ENCODE measurements at regions not wholly inside any gene's neighbourhood (a gene's known extent, or its start where the extent isn't known, plus 50 kb on each side); places are given as distances from the start of the nearest gene placed in this dataset.

DNA sequence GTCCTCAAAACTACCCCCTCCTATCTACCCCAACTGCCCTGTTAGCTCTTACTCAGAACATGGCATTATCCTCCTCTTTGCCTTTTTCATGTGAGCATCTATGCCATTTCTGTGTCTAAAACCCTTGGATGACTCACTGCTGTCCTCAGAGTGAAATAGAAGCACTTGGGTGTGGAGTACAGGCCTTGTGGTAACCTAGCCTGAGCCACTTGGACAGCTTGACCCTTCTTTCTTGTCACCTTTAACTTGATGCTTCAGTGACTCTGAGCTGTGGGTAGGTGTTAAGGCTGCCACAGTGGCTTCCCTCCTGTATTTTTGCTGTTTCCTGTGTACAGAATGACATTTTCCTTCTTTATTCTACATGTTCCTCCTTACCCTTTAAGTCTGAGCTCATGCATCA is 391.4 kb downstream of the SH3GL2 start:
- no peak for DNase-seq

- DNase-seq = no peak
These were observed 399.9 kb downstream of the SH3GL2 start for GRCh38 chr9:17978773-17979172.

- DNase-seq = no peak
These were observed 407.7 kb downstream of the SH3GL2 start for GRCh38 chr9:17986595-17986994.

DNA sequence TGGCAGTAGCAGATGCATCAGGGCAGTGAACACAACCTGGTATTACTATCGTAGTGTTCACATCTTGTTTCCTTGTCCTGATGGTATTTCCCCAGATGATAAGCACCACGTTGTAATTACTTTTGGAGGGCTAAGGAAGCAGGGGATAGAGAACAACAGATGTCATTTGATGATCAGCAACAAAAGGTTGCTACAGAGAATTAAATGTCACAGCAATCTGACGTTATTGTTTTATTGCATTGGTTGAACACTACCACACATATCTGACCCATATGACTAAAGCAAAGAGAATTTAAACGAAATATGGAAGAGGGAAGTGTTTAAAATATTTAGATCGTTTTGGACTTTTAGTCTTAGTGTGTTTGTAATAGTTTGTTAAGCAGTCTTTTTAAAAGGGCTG is 408.3 kb downstream of the SH3GL2 start:
- no peak for DNase-seq

DNA sequence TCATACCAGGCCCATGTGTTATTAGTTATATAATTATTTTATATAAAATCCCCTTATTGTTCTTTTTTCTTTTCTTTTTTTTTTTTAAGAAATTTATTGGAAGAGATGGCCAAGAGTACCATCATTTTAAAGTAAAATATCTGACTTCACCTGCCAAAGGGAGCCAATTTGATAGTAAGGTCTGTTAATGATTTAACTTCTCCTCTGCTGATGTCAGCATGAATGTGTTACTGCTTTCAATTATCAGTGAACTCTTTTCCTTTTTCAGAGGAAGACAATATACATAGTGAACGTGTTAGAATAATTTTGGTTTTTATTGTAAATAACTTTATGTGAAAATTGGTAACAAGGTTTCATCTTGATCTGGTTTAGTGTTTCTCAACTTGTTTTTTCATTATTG is 409.6 kb downstream of the SH3GL2 start:
- no peak for DNase-seq

- no peak for DNase-seq
These were observed 411.7 kb downstream of the SH3GL2 start for GRCh38 chr9:17990602-17991001.

- no peak for DNase-seq
These were observed 414.2 kb downstream of the SH3GL2 start for GRCh38 chr9:17993024-17993423.

GRCh38 chr9:17994695-17995425 is 416.0 kb downstream of the SH3GL2 start:
- no peak for DNase-seq

GRCh38 chr9:17996728-17997127 is 417.9 kb downstream of the SH3GL2 start:
- DNase-seq = no peak

DNA sequence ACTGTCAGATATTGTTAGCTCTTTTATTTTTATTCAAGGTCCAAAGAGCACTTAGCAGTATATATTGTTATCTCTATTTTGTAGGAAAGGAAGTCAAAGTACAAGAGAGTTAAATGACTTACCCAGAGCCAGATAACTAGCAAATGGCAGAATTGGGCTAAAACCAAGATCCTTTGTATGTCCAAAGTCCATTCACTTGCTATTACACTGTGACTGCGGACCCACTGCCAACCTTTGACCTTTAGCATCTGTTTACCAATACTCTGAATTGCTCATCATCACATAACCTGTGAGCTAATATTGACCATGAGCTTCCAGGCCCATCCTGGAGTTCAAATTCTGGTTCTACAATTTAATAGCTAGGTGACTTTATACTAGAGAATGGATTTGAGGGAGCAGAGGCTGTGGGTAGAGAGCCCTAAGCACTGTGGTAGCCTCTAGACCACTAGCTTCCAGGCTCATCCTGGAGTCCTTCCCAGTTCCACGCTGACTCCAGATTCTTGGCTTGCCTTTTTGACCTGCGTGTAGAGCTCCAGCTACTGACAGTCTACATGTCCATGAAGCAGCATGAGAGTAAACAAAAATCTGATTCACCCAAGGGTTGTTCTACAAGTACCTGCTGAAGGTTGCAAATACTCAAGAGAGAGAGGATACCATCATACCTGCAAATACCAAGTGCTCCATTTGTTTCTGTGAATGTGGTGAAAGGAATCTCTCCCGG is 424.0 kb downstream of the SH3GL2 start:
- no peak for DNase-seq

- no peak for DNase-seq
These were observed 427.7 kb downstream of the SH3GL2 start for GRCh38 chr9:18006591-18006990.

- no peak for DNase-seq
These were observed 428.8 kb downstream of the SH3GL2 start for GRCh38 chr9:18007621-18008020.

- no peak for DNase-seq
These were observed 431.0 kb downstream of the SH3GL2 start for GRCh38 chr9:18009902-18010301.

GRCh38 chr9:18010492-18010891 is 431.6 kb downstream of the SH3GL2 start:
- DNase-seq = no peak

DNA sequence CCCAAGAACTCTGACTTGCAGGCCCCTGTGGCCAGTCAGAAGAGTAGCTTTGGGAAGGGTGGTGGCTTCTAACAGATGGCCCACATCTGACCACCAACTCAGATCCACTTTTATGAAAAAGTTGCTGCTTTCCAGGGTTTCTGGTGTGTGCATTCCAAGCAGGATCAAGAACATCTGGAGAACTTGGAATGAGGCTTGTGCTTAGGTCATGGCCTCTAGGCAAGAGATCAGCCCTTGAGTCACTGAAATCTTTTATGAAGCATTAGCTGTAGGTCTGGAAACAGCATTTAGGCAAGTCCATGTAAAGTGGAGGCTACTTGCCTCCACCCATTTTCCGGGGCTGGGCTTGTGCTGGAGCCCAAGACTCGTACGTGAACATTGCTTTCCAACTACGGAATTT is 433.3 kb downstream of the SH3GL2 start:
- DNase-seq = no peak

DNA sequence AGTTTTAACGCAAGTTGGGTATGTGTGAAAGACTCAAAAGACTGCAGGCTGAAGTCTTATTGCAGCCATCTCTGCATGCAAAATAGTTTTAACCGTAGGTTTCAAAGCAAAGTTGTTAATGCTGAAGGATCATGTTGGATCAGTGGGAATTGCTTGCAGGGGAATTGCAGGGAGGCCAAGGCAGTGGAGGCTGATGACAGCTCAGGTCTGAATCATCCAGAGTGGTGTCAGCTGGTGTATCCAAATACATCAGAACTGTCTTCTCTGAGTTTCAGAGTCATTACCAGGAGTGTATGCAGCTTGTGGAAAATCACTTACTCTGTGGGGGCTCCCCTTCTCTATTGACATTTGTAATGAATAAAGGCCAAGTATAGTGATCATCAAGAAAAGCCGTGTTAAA is 435.7 kb downstream of the SH3GL2 start:
- peak; percentile 28 for DNase-seq

GRCh38 chr9:18015116-18015515 is 436.2 kb downstream of the SH3GL2 start:
- DNase-seq = no peak

- no peak for DNase-seq
These were observed 438.3 kb downstream of the SH3GL2 start for GRCh38 chr9:18017136-18017535.

- DNase-seq = peak; percentile 3
These were observed 439.4 kb downstream of the SH3GL2 start for GRCh38 chr9:18018221-18018620.

GRCh38 chr9:18018661-18019060 is 439.8 kb downstream of the SH3GL2 start:
- no peak for DNase-seq

DNA sequence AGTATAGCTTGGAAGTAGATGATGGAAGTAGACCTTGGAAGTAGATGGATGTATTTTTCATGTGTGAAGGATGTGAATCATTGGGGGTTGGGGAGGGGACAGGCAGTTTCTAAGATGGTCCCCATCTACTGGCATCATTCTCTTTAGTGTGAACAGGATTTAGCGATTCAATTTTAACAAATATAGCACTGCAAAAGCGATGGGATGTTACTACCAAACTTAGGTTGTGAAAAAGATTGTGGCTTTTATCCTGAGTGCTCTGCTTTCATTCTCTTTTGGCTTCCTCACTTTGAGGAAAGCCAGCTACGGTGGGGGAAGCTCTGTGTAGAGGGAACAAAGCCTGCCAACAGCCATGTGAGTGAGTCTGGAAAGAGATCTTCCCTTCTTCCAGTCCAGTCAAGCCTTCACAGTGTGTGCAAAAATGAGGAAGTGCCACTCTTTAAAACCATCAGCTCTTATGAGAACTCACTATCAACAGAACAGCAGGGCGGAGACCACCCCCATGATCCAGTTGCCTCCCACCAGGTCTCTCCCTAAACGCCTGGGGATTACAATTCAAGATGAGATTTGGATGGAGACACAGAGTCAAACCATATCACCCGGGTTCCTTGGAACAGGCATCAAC is 441.4 kb downstream of the SH3GL2 start:
- DNase-seq = no peak

GRCh38 chr9:18022642-18023041 is 443.8 kb downstream of the SH3GL2 start:
- DNase-seq = no peak

DNA sequence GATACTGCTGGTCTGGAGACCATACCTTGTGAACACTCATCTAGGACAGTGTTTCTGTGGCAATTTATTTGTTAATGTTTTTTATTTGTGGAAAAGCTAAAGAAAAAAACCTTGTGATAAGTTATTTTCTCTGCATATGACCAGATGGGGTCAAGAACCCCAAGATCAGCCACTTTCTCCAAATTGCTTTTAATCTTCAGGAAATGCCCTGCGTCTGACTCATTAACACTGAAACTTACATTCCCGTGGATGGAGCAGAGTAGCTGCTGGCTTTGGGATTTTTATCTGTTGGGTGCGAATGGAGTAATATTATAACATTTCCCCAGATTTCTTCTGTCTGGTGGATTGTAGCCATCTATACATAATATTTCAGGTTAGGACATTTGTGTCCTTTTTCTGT is 444.5 kb downstream of the SH3GL2 start:
- peak; percentile 26 for DNase-seq

GRCh38 chr9:18032636-18033035 is 441.3 kb upstream of the ADAMTSL1 start:
- no peak for DNase-seq

Measured in fibroblast of skin of abdomen (primary cell).